AG09309 (cell line): ENCODE measurements at regions not wholly inside any gene's neighbourhood (a gene's known extent, or its start where the extent isn't known, plus 50 kb on each side); places are given as distances from the start of the nearest gene placed in this dataset.
A peak's percentile ranks its signal among the peaks of the same experiment; 100 is the strongest.

ENCODE experiments used
- DNase-seq: peaks from one replicate; pipeline ENCODE4 v3.0.0-alpha.2; 2010; ENCODE audit warnings: low read depth
- H3K4me3 ChIP-seq: 2 replicates; pipeline ENCODE4 v1.5.1; 2011; ENCODE audit warnings: mild to moderate bottlenecking, low read depth, low read length, moderate library complexity; ENCODE audit not compliant: control insufficient read depth
- CTCF ChIP-seq: IDR thresholded peaks from 2 replicates; pipeline ENCODE4 v1.5.1; 2011; ENCODE audit warnings: mild to moderate bottlenecking, low read depth, low read length, inconsistent platforms; ENCODE audit not compliant: insufficient read depth, control insufficient read depth; ENCODE audit errors: missing control alignments

DNA sequence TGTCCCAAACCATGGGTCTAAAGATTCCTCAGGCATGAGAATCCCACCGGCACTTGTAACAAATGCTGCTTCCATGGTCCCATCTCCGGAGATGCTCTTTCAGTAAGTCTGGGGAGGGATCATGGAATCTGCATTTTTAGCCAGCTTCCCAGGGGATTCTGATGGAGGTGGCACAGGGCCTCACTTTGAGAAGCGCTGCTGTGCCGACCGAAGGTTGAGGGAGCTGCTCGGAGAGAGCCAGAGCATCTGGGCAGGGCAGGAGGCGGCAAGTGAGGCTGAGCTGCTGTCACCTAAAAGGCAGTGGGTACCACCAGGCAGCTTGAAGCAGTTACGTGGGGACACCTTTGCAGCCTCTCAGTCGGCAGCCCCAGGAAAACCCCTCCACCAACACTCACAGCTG is 100.2 kb upstream of the CDYL start:
- no peak for TF ChIP-seq CTCF

DNA sequence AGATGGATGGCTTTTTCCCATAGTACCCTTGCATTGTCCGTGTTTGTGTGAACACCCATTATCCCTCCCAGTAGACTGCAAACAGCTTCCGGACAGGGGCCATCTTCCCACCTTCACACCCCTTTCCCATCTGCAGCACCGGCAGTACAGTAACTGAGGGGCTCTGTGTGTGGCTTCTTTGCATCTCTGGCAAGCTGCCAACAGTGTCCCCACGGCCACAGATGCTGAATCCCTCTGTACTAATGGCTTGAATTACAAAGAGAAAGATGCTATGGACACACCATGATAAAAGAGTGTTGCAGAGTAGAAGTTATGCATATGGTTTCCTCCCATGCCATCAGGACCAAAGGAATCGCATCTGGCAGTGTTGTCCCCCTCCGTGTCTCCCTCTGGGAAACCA is 101.1 kb upstream of the CDYL start:
- H3K4me3 ChIP-seq: no peak overlapping the region
- DNase-seq: no peak
- no peak for TF ChIP-seq CTCF

More for the DNA sequence above, 100.2 kb upstream of the CDYL start:
- no peak overlapping the region for H3K4me3 ChIP-seq
- DNase-seq: no peak

DNA sequence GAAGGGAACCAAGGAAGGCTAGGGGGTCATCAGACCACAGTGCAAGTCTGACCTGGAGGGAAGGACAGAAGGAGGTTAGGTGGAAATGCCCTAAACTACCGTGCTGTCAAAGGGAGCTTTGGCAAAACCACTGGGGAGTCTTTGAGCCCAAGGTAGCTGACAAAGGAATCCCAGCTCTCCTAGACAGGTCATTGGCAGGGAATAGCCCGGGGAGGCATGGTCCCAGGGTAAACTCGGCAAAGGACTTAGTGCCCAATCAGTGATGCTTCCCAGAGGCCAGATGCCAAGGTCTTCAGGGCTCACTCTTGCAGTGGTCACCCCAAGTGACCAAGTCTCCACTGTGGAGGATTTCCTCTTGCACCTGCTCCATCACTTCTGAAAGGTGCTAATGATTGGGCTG is 102.3 kb upstream of the CDYL start:
- TF ChIP-seq CTCF: no peak
- H3K4me3 ChIP-seq: no peak overlapping the region
- no peak for DNase-seq

- no peak for TF ChIP-seq CTCF
- H3K4me3 ChIP-seq: no peak overlapping the region
- peak; percentile 32 for DNase-seq
These were observed 103.4 kb upstream of the CDYL start for GRCh38 chr6:4672772-4673171.

DNA sequence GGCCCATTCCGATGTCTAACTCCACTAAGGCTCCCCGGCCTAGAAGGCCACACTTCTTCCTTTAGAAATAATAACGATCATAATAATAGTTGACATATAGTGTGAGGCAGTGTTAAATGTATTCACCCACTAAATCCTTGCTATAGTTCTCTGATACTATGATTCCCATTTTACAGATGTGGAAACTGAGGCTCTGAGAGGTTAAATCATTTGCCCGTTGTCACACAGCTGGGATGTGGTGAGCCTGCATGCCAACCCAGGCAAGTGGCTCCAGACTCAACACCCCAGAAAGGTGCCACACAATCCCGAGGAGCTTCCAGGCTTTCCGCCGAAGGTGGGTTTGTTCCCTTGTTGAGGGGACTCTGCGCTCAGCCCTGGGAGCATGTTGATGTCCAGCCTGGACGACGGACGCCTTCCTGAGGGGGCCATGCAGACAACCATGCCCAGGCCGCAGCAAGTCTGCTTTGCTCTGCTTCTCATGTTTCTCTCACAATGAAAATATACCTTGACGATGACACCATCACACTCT is 104.6 kb upstream of the CDYL start:
- no peak overlapping the region for H3K4me3 ChIP-seq
- no peak for DNase-seq
- no peak for TF ChIP-seq CTCF

DNA sequence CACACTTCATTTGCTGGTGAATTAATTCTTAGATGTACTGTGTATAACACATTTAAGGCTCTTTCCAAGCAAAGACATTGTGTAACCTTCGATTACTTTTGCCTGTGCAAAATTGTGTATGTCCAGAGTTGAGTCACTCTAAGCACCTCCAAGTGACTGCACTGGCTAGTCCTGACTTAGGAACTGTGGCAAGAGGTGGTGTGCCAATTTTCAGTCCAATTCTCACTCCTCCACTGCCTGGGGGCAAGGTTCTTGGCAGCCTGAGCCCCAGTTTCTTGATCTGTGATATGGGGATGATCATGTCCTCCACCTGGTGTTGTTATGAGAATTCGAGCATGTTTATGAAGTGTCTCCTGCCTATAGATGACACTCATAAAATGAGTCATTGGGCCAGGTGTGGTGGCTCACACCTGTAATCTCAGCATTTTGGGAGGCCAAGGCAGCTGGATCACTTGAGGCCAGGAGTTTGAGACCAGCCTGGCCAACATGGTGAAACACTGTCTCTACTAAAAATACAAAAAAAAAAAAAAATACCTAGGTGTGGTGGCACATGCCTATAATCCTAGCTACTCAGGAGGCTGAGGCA is 105.3 kb upstream of the CDYL start:
- H3K4me3 ChIP-seq: no peak overlapping the region
- TF ChIP-seq CTCF: no peak

More for the DNA sequence above, 105.3 kb upstream of the CDYL start:
- no peak for DNase-seq
